BJ (cell line): ENCODE measurements at regions not wholly inside any gene's neighbourhood (a gene's known extent, or its start where the extent isn't known, plus 50 kb on each side); places are given as distances from the start of the nearest gene placed in this dataset.

Experiments
- CTCF ChIA-PET: fragments of 350-600 bp; formaldehyde crosslinking; extraction: SDS; loops from one replicate; lab custom pipeline; 2021; ENCODE audit warnings: antibody characterized with exemption, inconsistent platforms; lab: Yijun Ruan, JAX
- POLR2A ChIA-PET: fragments of 300-600 bp; sonication (Branson Sonifier 250); formaldehyde crosslinking; extraction: SDS; loops from one replicate; lab custom pipeline; 2021; ENCODE audit warnings: antibody characterized with exemption; lab: Charles Lee
- DNase-seq: peaks from one replicate; pipeline ENCODE4 v3.0.0-alpha.2; 2011; ENCODE audit warnings: low read depth
- H3K27me3 ChIP-seq: 2 replicates; pipeline ENCODE4 v1.6.0; 2011; ENCODE audit warnings: low read length; ENCODE audit not compliant: control insufficient read depth, insufficient read depth
- H3K36me3 ChIP-seq: 2 replicates; pipeline ENCODE4 v1.5.1; 2011; ENCODE audit warnings: low read length; ENCODE audit not compliant: control insufficient read depth, insufficient read depth
- H3K4me3 ChIP-seq: 2 replicates; pipeline ENCODE4 v1.5.1; 2011; ENCODE audit warnings: low read depth, mild to moderate bottlenecking, control low read depth, low read length
- CTCF ChIP-seq: IDR thresholded peaks from 2 replicates; pipeline ENCODE4 v1.5.1; 2011; ENCODE audit warnings: low read depth, mild to moderate bottlenecking, control low read depth, inconsistent platforms, low read length, moderate library complexity; ENCODE audit not compliant: insufficient read depth

GRCh38 chr10:78196964-78197363 is 163.3 kb downstream of the RPS24 start:
- no peaks in the 10 kb centered on the region for H3K36me3 ChIP-seq
- H3K27me3 ChIP-seq: no peaks in the 10 kb centered on the region
- POLR2A ChIA-PET: no interaction called here
- CTCF ChIA-PET: interaction anchor here (0.7 to 2.4 kb wide), 2 partner anchors 150 to 459 kb away, joined by 3 to 8 read pairs; no protein-coding TSS in a partner anchor
- peak; percentile 52 for DNase-seq
- TF ChIP-seq CTCF: no peak
- H3K4me3 ChIP-seq: no peak overlapping the region

- Histone ChIP-seq H3K36me3 (no peaks in the 10 kb centered on the region), H3K4me3 (no peak overlapping the region), H3K27me3 (no peaks in the 10 kb centered on the region)
- DNase-seq: no peak
- POLR2A ChIA-PET: no interaction called here
- CTCF ChIA-PET: interaction anchor here (0.7 kb wide), 1 partner anchor 459 kb away, joined by 3 read pairs; no protein-coding TSS in a partner anchor
- no peak for TF ChIP-seq CTCF
These were observed 164.1 kb downstream of the RPS24 start for GRCh38 chr10:78197628-78198272.

GRCh38 chr10:78199005-78199725 is 165.5 kb downstream of the RPS24 start:
- DNase-seq: no peak
- no peak for TF ChIP-seq CTCF
- POLR2A ChIA-PET: no interaction called here
- Histone ChIP-seq H3K27me3 (no peaks in the 10 kb centered on the region), H3K36me3 (no peaks in the 10 kb centered on the region), H3K4me3 (no peak overlapping the region)
- CTCF ChIA-PET: interaction anchor here (1.0 to 1.2 kb wide), 3 partner anchors 11 to 997 kb away, joined by 3 read pairs; no protein-coding TSS in a partner anchor

GRCh38 chr10:78199759-78200158 is 166.1 kb downstream of the RPS24 start:
- no peak for DNase-seq
- ChIA-PET POLR2A (no interaction called here), CTCF (interaction anchor here (1.0 to 1.2 kb wide), 3 partner anchors 10 to 996 kb away, joined by 3 read pairs; no protein-coding TSS in a partner anchor)
- Histone ChIP-seq H3K36me3 (no peaks in the 10 kb centered on the region), H3K27me3 (no peaks in the 10 kb centered on the region), H3K4me3 (no peak overlapping the region)
- no peak for TF ChIP-seq CTCF

GRCh38 chr10:78200686-78201085 is 167.0 kb downstream of the RPS24 start:
- no peak for DNase-seq
- Histone ChIP-seq H3K27me3 (no peaks in the 10 kb centered on the region), H3K4me3 (no peak overlapping the region), H3K36me3 (no peaks in the 10 kb centered on the region)
- ChIA-PET POLR2A (no interaction called here), CTCF (interaction anchor here (1.2 kb wide), 1 partner anchor 9 kb away, joined by 3 read pairs; no protein-coding TSS in a partner anchor)
- no peak for TF ChIP-seq CTCF
